OCI-LY3 (cell line): ENCODE measurements at regions not wholly inside any gene's neighbourhood (a gene's known extent, or its start where the extent isn't known, plus 50 kb on each side); places are given as distances from the start of the nearest gene placed in this dataset.

Experiments
- CTCF ChIP-seq: fragments of 200-600, 300-600 bp; sonication (generic); IDR thresholded peaks from 2 replicates; pipeline ENCODE4 v1.5.1; 2014; ENCODE audit warnings: antibody characterized with exemption, low read length, low read depth
- EZH2phosphoT487 ChIP-seq: fragments of 200-600 bp; shearing (Covaris generic); IDR thresholded peaks from 2 replicates; pipeline ENCODE4 v1.6.1; 2018; ENCODE audit warnings: antibody characterized with exemption, mixed run types, low read depth

- no peak for TF ChIP-seq CTCF
- TF ChIP-seq EZH2phosphoT487, result no peak
Observed at GRCh38 chr20:55394592-55394991, 610.7 kb downstream of the CBLN4 start.
